GM18517 (cell line): ENCODE measurements at regions not wholly inside any gene's neighbourhood (a gene's known extent, or its start where the extent isn't known, plus 50 kb on each side); places are given as distances from the start of the nearest gene placed in this dataset.
"Not testable (repeated sequence)": the region's sequence is repeated elsewhere in the genome, so short reads cannot be mapped to it uniquely, and the experiment has no call there.

ENCODE experiments used
- ATAC-seq: cut with Tn5 transposase; IDR thresholded peaks from one replicate; pipeline ENCODE4 v1.9.1; 2021; ENCODE audit warnings: mild to moderate bottlenecking, moderate library complexity; ENCODE audit not compliant: unreplicated experiment

- peak; percentile 59 for ATAC-seq
These were observed 3967.6 kb upstream of the TPTE start for GRCh38 chr21:6553505-6554376.

- ATAC-seq, result not testable (repeated sequence)
These were observed 3967.0 kb upstream of the TPTE start for GRCh38 chr21:6554377-6554864.

GRCh38 chr21:6556516-6556915 is 3964.9 kb upstream of the TPTE start:
- peak; percentile 48 for ATAC-seq

DNA sequence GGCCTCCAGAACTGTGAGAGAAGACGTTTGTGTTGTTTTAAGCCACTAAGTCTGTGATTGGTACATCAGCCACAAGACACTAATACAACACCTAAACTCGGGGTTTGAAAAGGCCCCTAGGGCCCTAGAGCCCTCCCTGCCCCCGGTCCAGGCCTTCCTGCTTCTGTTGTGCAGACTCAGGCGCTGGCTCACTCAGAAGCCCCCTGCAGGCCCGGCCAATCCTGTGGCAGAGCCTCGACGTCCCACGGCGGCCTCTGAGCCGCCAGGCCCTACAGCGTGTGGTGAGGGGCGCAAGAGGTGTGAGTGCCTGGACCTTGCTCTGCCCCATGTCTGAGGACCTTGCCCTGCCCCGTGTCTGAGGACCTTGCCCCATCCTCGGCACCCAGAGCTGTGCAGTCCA is 3964.0 kb upstream of the TPTE start:
- ATAC-seq, result not testable (repeated sequence)

GRCh38 chr21:6561168-6561567 is 3960.2 kb upstream of the TPTE start:
- ATAC-seq, result not testable (repeated sequence)

DNA sequence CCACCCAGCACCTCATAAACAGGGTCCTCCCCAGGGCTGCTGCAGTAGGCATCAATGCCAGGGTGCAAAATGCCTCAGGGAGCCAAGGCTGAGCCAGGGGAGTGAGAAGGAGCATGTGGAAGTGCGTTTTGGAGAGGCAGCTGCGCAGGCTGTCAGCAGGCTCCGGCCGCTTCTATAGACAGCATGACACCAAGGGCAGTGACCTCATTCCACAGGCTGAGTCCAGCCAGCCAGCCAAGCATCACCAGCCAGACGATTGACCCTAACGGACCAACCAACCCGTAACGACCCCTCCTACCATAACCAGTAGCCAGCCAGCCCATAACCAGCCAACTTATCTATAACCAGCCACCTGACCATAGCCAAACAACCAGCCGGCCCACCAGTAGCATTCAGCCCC is 3959.8 kb upstream of the TPTE start:
- not testable (repeated sequence) for ATAC-seq

- ATAC-seq, result not testable (repeated sequence)
These were observed 3956.7 kb upstream of the TPTE start for GRCh38 chr21:6564543-6565166.

DNA sequence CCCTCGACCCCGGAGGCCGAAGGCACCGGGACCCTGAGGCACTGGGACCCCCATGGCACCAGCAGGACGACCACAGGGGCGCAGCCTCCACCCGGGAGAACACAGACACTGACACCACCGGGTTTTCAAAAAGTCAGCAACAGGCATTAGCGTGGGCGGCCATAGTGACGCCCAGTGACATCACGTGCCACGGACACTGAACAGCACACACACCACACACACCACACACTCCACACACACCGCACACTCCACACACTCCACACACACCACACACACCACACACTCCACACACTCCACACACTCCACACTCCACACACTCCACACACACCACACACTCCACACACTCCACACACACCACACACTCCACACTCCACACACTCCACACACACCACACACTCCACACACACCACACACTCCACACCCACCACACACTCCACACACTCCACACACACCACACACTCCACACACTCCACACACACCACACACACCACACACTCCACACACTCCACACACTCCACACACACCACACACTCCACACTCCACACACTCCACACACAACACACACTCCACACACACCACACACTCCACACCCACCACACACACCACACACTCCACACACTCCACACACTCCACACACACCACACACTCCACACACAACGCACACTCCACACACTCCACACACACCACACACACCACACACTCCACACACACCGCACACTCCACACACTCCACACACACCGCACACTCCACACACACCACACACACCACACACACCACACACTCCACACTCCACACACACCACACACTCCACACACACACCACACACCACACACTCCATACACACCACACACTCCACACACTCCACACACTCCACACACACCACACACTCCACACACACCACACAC is 3955.9 kb upstream of the TPTE start:
- ATAC-seq, result not testable (repeated sequence)

DNA sequence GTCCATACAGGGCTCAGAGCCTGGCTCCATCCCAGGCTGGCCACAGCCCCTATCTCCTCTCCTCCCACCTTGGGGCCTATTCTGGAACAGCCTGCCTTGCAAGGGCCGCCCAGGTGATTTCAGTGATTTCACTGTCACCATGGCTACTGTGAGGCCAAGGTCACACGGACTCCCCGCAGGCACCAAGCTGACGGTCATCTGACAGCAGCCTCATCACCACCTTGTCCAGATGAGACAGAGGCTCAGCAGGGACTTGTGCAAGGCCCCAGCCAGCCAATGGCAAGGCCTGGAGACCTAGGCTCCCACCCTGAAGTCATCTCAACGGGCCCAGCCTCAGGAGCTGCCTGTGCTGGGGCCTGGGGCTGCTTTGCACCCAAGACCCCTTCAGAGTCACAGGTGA is 3953.8 kb upstream of the TPTE start:
- ATAC-seq, result not testable (repeated sequence)

DNA sequence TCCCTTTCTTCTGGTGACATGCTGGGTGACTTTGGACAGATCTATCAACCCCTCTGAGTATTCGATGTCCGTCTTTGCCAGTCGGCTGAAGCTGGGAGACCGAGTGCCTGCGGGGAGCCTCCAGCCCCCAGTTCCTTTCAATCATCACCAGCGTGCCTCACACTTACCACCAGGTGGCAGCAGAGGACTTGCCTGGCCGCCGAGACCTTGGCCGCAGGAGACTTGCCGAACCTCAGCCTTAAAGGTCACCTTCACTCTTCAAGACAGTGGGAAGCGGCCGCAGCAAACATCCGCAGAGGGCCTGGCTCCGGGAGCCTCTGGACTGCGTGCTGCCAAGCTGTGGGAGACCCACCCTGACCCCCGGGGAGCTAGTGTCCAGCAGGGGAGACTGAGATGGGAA is 3952.2 kb upstream of the TPTE start:
- ATAC-seq, result not testable (repeated sequence)

GRCh38 chr21:6569587-6570392 is 3951.6 kb upstream of the TPTE start:
- not testable (repeated sequence) for ATAC-seq

DNA sequence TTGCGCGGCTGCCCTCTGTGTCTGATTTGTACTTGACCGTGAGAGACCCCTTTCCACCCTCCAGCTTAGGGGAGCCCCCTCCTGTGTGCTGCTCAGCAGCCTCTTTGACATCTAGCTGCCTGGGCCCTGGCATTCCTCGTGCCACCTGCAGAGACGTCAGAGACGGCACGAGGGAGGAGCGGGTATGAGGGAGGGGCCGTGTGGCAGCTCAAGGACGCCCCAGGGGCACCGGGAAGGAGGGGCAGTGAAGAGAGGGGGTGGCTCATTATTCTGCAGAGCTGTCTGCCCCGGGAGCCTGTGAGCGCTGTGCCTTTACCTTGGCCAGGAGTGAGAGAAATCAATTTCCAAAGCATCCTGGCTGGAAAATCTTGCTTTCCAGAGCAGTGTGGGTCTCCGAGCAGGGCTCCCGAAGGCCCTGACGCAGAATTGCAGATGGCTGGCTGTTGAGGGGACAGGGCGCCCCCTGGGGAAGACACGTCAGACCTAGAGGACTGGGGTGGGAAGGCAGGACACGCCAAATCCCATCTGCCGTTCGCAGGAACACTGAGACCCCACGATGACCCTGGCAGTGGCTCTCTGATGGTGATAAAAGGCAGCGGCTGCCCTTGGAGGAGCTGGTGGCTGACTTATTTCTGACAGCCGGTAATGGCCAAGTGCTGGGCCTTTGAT is 3950.5 kb upstream of the TPTE start:
- ATAC-seq, result not testable (repeated sequence)

- not testable (repeated sequence) for ATAC-seq
These were observed 3947.8 kb upstream of the TPTE start for GRCh38 chr21:6573576-6573975.

GRCh38 chr21:6579801-6580200 is 3941.6 kb upstream of the TPTE start:
- ATAC-seq, result not testable (repeated sequence)
